ENCODE measurements at regions not wholly inside any gene's neighbourhood (a gene's known extent, or its start where the extent isn't known, plus 50 kb on each side); places are given as distances from the start of the nearest gene placed in this dataset.
A peak's percentile ranks its signal among the peaks of the same experiment; 100 is the strongest.

GRCh38 chr18:55863391-55863706 lies 275.4 kb upstream of the TCF4 start:
- DNase-seq (ENCODE audit: low spot score), result no peak
- peak overlapping the region in 1 of 2 donors; percentile 2 for H3K27ac ChIP-seq

GRCh38 chr18:55862693-55863390 lies 274.9 kb upstream of the TCF4 start:
- Histone ChIP-seq H3K27ac (no peak overlapping the region), H3K4me3 (no peak overlapping the region)
- no peak for TF ChIP-seq CTCF (IDR thresholded peaks at IDR 0.05)
- no peak for DNase-seq (ENCODE audit: low spot score)

More at GRCh38 chr18:55863391-55863706, 275.4 kb upstream of the TCF4 start:
- no peak overlapping the region for H3K4me3 ChIP-seq
- TF ChIP-seq CTCF (IDR thresholded peaks at IDR 0.05), result no peak

GRCh38 chr18:55861266-55861665 lies 273.3 kb upstream of the TCF4 start:
- H3K27ac ChIP-seq, result no peak overlapping the region
- DNase-seq (ENCODE audit: low spot score), result no peak
- H3K4me3 ChIP-seq, result no peak overlapping the region
- TF ChIP-seq CTCF (IDR thresholded peaks at IDR 0.05), result no peak

- Histone ChIP-seq H3K27ac (no peak overlapping the region), H3K4me3 (peak overlapping the region; percentile 56)
- DNase-seq (ENCODE audit: low spot score), result no peak
- TF ChIP-seq CTCF (IDR thresholded peaks at IDR 0.05), result no peak
These were observed 270.9 kb upstream of the TCF4 start for GRCh38 chr18:55858661-55859515.

GRCh38 chr18:55857956-55858355 lies 270.0 kb upstream of the TCF4 start:
- H3K4me3 ChIP-seq, result no peak overlapping the region
- DNase-seq (ENCODE audit: low spot score), result no peak
- no peak for TF ChIP-seq CTCF (IDR thresholded peaks at IDR 0.05)
- no peak overlapping the region for H3K27ac ChIP-seq

- TF ChIP-seq CTCF (IDR thresholded peaks at IDR 0.05), result no peak
- DNase-seq (ENCODE audit: low spot score), result no peak
- Histone ChIP-seq H3K27ac (no peak overlapping the region), H3K4me3 (no peak overlapping the region)
These were observed 269.4 kb upstream of the TCF4 start for GRCh38 chr18:55857409-55857808.

GRCh38 chr18:55856679-55857078 lies 268.7 kb upstream of the TCF4 start:
- no peak overlapping the region for H3K27ac ChIP-seq
- DNase-seq (ENCODE audit: low spot score), result no peak
- no peak overlapping the region for H3K4me3 ChIP-seq
- no peak for TF ChIP-seq CTCF (IDR thresholded peaks at IDR 0.05)
